Gastroesophageal sphincter (tissue), 4 donors: ENCODE measurements at regions not wholly inside any gene's neighbourhood (a gene's known extent, or its start where the extent isn't known, plus 50 kb on each side); places are given as distances from the start of the nearest gene placed in this dataset.

ENCODE experiments used
- ATAC-seq: fragments of 150-250 bp; one replicate; pipeline ENCODE4 v1.9.1; 2016; ENCODE audit warnings: mild to moderate bottlenecking, moderate library complexity
- H3K27ac ChIP-seq, 4 donors: fragments of 200-600 bp; sonication (generic) in 3 of 4; 1 replicate in 3 of 4; 2 replicates in 1 of 4; pipeline ENCODE4 v1.5.1; 2016 to 2019
- H3K27me3 ChIP-seq: fragments of 200-600 bp; sonication (generic); one replicate; pipeline ENCODE4 v1.5.1; 2019
- H3K36me3 ChIP-seq, 2 donors: fragments of 200-600 bp; sonication (generic); one replicate each; pipeline ENCODE4 v1.5.1; 2019; ENCODE audit warnings: control low read depth in 1 of 2
- H3K4me1 ChIP-seq, 3 donors: fragments of 200-600 bp; sonication (generic); 1 replicate in 2 of 3; 2 replicates in 1 of 3; pipeline ENCODE4 v1.5.1; 2016 to 2019; ENCODE audit warnings: control low read depth in 2 of 3
- H3K4me3 ChIP-seq, 2 donors: fragments of 200-600 bp; sonication (generic); one replicate each; pipeline ENCODE4 v1.5.1; 2019; ENCODE audit warnings: mild to moderate bottlenecking in 1 of 2, moderate library complexity in 1 of 2
- H3K9me3 ChIP-seq, 3 donors: fragments of 200-600 bp; sonication (generic); one replicate each; pipeline ENCODE4 v1.5.1; 2017 to 2019; ENCODE audit warnings: control low read depth in 2 of 3
- EP300 ChIP-seq: sonication (generic); formaldehyde crosslinking; IDR thresholded peaks from one replicate; pipeline ENCODE4 v1.6.1; 2017; ENCODE audit warnings: antibody characterized with exemption, mild to moderate bottlenecking
- POLR2A ChIP-seq, 2 donors: fragments of 450-650 bp; IDR thresholded peaks; one replicate each; pipeline ENCODE4 v1.6.1; 2017; ENCODE audit warnings: antibody characterized with exemption in 2 of 2, mild to moderate bottlenecking in 2 of 2, moderate library complexity in 1 of 2
- POLR2AphosphoS5 ChIP-seq: sonication (generic); formaldehyde crosslinking; IDR thresholded peaks from one replicate; pipeline ENCODE4 v1.6.1; 2017; ENCODE audit warnings: antibody characterized with exemption
- WGBS, 2 donors: methylation state at CpG; one replicate each; pipeline ENCODE4 v1.1.5; 2018; ENCODE audit warnings: low coverage in 1 of 2; 5-methylcytosine and 5-hydroxymethylcytosine counted together
- TF ChIP-seq, protein P1 (sequence below), 4 experiments: fragments of 200-600 bp in 2 of 4; fragments of 450-650 bp in 2 of 4; sonication (generic) in 1 of 4; IDR thresholded peaks; one replicate each; pipeline ENCODE4 v1.5.1; 2017 to 2019; ENCODE audit warnings: antibody characterized with exemption in 4 of 4, mild to moderate bottlenecking in 2 of 4, moderate library complexity in 2 of 4

DNA sequence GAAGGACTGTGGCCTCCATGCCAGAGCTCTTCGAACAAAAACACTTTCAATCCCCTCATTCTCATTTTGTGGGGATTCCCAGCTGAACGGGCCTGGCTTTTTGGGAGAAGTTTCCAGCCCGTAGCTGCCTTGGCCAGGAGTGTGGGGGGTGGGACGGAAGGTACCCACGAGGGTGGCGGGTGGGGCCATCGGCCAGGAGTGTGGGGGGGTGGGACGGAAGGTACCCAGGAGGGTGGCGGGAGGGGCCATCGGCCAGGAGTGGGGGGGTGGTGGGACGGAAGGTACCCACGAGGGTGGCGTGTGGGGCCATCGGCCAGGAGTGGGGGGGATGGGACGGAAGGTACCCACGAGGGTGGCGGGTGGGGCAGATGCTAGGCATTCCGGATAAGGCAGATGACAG, 71.7 kb upstream of the ZBTB18 start:
- no peak overlapping the region for H3K27ac ChIP-seq
- 92% methylated on average over 2 of the region's 18 CpGs; no CpG with 5 or more reads in 1 of the 2 donors for WGBS, 2 donors
- H3K4me3 ChIP-seq, result no peak overlapping the region
- TF ChIP-seq, protein P1, sequence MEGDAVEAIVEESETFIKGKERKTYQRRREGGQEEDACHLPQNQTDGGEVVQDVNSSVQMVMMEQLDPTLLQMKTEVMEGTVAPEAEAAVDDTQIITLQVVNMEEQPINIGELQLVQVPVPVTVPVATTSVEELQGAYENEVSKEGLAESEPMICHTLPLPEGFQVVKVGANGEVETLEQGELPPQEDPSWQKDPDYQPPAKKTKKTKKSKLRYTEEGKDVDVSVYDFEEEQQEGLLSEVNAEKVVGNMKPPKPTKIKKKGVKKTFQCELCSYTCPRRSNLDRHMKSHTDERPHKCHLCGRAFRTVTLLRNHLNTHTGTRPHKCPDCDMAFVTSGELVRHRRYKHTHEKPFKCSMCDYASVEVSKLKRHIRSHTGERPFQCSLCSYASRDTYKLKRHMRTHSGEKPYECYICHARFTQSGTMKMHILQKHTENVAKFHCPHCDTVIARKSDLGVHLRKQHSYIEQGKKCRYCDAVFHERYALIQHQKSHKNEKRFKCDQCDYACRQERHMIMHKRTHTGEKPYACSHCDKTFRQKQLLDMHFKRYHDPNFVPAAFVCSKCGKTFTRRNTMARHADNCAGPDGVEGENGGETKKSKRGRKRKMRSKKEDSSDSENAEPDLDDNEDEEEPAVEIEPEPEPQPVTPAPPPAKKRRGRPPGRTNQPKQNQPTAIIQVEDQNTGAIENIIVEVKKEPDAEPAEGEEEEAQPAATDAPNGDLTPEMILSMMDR (IDR thresholded peaks at IDR 0.05), result no peak
- TF ChIP-seq POLR2AphosphoS5 (no peak), EP300 (no peak), POLR2A (IDR thresholded peaks at IDR 0.05) (no peak)
- no peaks in the 10 kb centered on the region for H3K9me3 ChIP-seq
- no peaks in the 10 kb centered on the region for H3K36me3 ChIP-seq
- ATAC-seq, result no peak
- peaks cover 11% of the 10 kb centered on the region for H3K27me3 ChIP-seq
- no peaks in the 10 kb centered on the region for H3K4me1 ChIP-seq

DNA sequence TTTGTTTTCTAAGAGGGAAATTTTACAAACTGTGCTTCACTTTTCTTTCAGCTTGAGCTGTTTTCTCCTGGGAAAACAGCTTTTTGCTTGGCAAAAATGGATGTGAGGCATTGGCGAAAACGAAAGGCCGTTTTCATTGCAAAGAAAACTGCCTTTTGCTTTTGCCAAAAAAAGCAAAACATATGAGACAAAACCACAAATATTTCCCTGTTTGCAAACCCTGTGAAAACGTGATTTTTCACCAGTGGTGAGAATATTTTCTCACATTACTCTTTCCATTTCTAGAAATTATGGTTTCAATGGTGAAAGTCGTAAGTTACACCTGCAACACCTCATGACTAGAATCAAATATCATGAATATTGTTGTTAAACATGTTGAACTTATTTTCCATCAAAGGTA, 74.0 kb upstream of the ZBTB18 start:
- Histone ChIP-seq H3K36me3 (no peaks in the 10 kb centered on the region), H3K4me1 (no peaks in the 10 kb centered on the region), H3K9me3 (no peaks in the 10 kb centered on the region), H3K27me3 (peaks cover 13% of the 10 kb centered on the region), H3K27ac (no peak overlapping the region), H3K4me3 (no peak overlapping the region)
- WGBS, 2 donors, result 62% methylated on average over 5 of the region's 5 CpGs
- ATAC-seq, result no peak
- TF ChIP-seq, protein P1 (IDR thresholded peaks at IDR 0.05), result no peak
- TF ChIP-seq EP300, result no peak
- no peak for TF ChIP-seq POLR2AphosphoS5
- no peak for TF ChIP-seq POLR2A (IDR thresholded peaks at IDR 0.05)

DNA sequence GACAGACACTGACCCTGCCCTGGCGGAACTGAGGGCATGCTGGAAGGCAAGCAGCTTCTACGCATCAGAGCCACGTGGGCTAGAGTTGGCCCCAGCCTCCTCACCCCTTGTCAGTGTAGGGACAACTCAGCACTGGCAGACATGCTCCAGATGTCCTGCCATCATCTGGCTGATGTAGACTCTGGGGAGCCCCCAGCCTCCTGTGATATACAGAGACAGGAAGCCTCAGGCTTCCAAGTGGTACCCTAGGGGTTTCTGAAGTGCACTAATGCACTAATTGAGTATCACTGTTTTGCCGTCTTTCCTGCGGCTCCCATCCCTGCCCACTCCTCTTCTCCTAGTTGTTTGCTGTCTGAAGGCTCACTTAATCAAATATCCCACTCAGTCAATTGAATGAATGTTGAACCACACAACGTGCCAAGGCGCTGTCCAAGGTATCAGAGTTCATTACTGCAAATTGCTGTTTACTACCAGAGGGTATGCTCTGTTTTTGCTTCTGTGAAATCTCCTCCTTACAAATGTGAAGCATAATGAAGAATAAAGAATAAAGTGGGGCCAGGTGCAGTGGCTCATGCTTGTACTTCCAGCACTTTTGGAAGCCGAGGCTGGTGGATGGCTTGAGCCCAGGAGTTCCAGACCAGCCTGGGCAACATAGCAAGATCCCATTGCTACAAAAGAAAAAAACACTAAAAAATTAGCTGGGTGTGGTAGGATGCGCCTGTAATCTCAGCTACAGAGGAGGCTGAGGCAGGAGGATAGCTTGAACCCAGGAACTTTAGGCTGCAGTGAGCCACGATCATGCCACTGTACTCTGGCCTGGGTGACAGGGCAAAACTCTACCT, 76.4 kb upstream of the ZBTB18 start:
- H3K36me3 ChIP-seq, result no peaks in the 10 kb centered on the region
- WGBS, 2 donors, result 52 to 64% methylated on average over 4 to 5 of the region's 10 CpGs
- no peaks in the 10 kb centered on the region for H3K4me1 ChIP-seq
- TF ChIP-seq POLR2AphosphoS5 (no peak), POLR2A (IDR thresholded peaks at IDR 0.05) (no peak), EP300 (no peak)
- TF ChIP-seq, protein P1 (IDR thresholded peaks at IDR 0.05), result no peak
- no peak overlapping the region for H3K27ac ChIP-seq
- no peak overlapping the region for H3K4me3 ChIP-seq
- ATAC-seq, result no peak
- H3K27me3 ChIP-seq, result peaks cover 13% of the 10 kb centered on the region
- H3K9me3 ChIP-seq, result no peaks in the 10 kb centered on the region

DNA sequence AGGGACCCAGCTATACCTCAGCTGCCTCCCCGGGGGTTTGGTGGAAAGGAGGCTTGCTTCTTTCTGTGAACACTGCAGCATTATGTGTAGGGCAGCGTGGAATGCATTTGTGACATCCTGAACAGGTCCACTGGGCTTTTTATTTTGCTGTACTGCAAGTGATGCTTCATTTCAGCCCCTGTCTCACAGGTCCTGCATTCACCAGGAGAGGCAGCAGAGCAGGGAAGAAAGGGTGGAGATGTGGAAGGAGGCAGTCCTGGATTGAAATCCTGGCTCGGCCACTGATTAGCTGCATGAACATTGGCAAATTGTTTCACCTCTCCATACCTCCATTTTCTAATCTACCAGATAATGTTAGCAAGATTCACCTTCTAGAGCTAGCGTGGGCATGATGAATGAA, 77.9 kb upstream of the ZBTB18 start:
- ATAC-seq, result no peak
- Histone ChIP-seq H3K4me1 (no peaks in the 10 kb centered on the region), H3K9me3 (no peaks in the 10 kb centered on the region), H3K27me3 (peaks cover 13% of the 10 kb centered on the region), H3K4me3 (no peak overlapping the region), H3K27ac (no peak overlapping the region), H3K36me3 (no peaks in the 10 kb centered on the region)
- 72 to 77% methylated on average over 4 of the region's 4 CpGs for WGBS, 2 donors
- TF ChIP-seq POLR2AphosphoS5 (no peak), POLR2A (IDR thresholded peaks at IDR 0.05) (no peak), EP300 (no peak)
- TF ChIP-seq, protein P1 (IDR thresholded peaks at IDR 0.05), result no peak

DNA sequence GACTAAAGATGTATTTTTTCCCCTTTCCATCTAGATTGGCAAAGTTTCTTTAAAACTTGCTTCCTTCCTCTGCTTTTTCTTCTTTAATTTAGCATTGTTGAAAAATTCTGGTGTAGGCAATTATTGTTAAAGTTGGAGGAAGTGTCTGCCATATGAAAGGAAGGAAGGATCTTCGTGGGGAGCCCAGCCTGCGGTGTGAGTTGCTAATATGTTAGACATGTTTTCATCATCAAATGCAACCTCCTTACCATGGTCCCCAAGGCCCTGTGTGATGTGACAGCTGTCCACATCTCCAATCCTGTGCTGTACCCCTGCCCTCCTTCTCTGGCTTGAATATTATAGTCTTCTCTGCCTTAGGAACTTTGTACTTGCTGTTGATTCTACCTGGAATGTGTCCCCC, 81.0 kb upstream of the ZBTB18 start:
- Histone ChIP-seq H3K4me1 (no peaks in the 10 kb centered on the region), H3K4me3 (no peak overlapping the region), H3K9me3 (no peaks in the 10 kb centered on the region), H3K27me3 (peaks cover 10% of the 10 kb centered on the region), H3K36me3 (no peaks in the 10 kb centered on the region), H3K27ac (no peak overlapping the region)
- no peak for ATAC-seq
- 44 to 45% methylated on average over 2 of the region's 2 CpGs for WGBS, 2 donors
- TF ChIP-seq POLR2AphosphoS5, result no peak
- no peak for TF ChIP-seq POLR2A (IDR thresholded peaks at IDR 0.05)
- TF ChIP-seq EP300, result no peak
- TF ChIP-seq, protein P1 (IDR thresholded peaks at IDR 0.05), result no peak
